Fibroblast of skin of abdomen (primary cell): ENCODE measurements at regions not wholly inside any gene's neighbourhood (a gene's known extent, or its start where the extent isn't known, plus 50 kb on each side); places are given as distances from the start of the nearest gene placed in this dataset.
"Not testable (repeated sequence)": the region's sequence is repeated elsewhere in the genome, so short reads cannot be mapped to it uniquely, and the experiment has no call there.

ENCODE experiments used
- DNase-seq: peaks from one replicate; pipeline ENCODE4 v3.0.0-alpha.2; 2013

DNA sequence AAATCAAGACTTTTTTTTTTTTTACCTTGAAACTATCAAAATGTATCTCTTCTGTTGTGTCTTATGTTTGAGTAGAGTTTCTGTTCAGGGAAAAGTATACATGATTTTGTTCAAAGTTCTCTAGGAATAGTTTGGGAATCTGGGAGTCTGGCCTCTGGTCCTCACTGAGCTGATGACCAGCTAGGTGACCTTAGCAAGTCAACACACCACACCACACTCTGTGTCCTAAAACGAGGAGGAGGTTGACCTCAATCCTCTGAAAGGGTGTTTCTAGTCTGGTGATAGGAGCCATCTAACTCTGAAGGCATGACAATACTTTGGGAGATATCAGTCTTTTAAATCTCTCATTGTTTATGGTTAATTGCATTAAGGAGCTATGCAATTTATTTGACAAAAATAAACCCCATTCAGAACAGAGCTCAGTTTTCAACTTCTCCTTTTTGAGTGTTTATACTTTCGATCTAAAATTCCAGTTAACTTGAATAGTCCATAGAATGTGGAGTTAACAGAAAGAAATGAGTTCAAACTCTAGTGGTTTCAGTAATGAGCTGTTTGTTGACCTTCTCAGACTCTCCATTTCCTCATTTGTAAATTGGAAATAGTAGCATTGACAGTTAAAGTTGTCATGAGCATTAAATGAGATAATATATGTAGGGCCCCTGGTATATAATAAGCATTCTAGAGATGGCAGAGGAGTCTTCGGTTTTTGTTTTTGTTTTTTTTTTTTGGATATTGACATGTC is 112.2 kb upstream of the LRRN1 start:
- no peak for DNase-seq

DNA sequence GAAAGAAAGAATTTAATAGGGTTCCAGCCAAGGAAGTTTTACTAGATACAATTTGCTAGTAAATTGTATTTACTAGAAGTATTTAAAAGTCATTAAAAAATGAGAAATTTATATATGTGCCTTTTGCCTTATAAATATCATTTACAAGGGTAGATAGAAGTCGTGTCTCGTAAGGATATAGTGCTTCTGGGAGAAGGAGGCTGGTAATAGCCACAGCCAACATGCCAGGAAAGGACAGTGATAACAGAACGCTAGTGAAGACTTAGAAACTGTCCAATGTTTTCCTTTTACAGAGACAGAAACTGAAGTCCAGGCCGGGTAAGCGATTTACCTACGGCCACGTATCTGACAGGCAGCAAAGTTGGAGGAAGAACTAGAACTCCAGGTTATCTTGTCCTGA is 113.5 kb upstream of the LRRN1 start:
- DNase-seq = no peak

DNA sequence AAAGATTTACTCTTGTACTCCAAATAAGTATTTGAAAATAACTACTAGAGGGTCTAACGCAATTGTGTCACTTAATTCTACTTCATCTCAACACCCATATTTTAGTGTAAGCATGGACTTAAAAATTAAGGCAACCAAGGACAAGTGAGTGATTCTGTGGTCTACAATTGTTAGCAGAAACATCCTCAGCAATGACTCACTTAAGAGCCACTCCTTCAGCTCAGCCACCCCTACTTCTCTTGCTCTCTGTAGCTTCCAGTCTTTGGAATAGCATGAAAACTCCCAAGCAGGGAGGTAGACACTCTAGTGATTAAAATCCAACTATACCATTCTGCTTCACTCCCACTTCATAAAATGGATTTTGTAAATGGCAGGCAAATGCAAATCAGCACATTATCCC is 116.0 kb upstream of the LRRN1 start:
- peak; percentile 54 for DNase-seq

- DNase-seq = no peak
Measured at GRCh38 chr3:3675801-3676200, 123.4 kb upstream of the LRRN1 start.

DNA sequence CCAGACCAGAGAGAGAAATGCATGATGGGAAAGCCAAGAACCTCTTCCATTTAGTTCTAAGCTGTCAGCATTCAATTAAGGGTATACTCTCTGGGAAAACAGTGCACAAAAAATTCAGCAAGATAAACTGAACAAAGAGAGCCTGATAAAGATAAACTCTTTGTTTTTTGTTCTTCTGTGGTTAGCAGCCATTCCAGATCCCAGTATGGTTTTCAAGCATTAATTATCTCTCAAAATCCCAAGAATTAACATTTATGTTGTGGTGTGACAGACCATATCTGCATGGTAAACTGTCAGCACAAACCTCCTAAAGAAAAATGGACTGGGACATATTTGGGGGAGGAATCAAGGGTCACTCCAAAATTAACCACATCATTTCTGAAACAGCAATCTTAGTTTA is 124.0 kb upstream of the LRRN1 start:
- DNase-seq = no peak

DNA sequence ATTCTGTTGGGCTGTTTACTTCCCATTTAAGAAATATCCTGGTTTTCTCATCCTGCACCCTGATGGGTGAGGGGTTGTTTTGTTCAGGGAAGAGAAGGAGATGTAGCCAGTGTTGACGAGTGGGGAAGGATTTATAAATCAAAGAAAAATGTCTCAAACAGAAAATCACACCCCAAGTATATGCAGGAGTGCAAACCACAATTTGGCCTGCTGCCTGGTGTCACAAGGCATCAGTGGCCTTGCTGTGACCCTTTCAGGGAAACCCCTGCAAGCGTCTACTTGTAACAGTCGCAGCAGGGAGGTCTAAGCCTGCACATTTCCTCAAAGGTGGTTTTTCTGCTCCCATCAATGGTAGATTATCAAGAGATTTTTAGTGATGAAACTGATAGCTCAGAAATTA is 132.6 kb upstream of the LRRN1 start:
- peak; percentile 32 for DNase-seq

DNA sequence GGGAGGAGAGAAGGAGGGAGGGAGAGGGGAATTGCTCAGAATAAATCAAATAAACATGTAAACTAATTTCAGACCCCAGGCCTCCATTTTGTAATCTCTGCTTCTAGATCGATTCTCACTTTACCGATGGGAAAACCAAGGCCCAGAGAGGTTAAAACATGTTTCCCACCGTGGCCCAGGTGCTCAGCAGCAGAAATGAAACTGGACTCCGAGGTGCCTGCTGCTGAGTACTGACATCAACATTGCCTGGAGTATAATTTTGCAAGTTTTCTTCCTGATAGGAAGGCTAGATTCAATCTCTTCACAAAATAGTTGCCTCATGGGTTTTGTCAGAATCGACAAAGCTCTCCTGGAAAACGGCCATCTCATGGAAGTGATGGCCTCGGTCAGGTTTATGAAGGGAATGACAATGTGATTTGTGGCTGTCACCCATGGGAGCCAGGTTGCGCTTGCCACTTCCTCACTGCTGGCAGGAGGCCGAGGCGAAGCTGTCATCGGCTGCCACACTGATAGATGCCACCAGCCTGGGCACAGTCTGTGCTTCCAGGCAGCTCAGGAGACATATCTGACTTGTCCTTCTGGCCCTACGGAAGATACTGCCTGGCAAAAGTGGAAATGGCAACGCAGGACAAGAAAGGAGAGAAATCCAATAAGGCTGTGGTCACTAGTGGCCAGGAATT is 133.1 kb upstream of the LRRN1 start:
- DNase-seq = no peak

DNA sequence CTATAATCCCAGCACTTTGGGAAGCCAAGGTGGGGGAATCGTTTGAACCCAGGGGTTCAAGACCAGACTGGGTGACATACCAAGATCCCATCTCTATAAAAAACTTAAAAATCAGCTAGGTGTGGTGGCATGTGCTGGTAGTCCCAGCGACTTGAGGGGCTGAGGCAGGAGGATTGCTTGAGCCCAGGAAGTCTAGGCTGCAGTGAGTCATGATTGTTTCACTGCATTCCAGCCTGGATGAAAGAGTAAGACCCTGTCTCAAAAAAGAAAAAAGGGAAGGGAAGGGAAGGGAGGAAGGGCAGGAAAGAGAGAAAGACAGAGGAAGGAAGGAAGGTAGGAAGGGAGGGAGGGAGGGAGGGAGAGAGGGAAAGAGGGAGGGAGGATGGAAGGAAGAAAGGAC is 133.7 kb upstream of the LRRN1 start:
- DNase-seq = peak; percentile 73

GRCh38 chr3:3664935-3665334 is 134.3 kb upstream of the LRRN1 start:
- DNase-seq = peak; percentile 84

DNA sequence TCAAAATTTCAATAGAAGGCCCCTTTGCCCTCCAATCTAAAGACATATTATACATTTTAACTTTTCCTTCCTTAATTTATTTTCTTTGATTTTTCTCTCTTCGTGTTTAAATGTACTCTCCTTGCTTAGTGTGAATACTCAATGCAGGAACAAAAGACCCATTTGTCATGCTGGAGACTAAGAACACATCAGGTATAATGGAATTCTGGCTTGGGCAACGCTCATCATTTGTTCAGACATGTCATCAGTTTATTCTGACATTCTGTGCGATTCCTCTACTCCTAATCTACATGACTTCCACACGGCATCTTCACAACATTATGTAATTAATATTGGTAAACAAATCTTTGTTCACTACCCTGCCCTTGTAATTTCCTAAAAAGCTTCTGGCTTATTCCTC is 136.6 kb upstream of the LRRN1 start:
- DNase-seq = no peak

DNA sequence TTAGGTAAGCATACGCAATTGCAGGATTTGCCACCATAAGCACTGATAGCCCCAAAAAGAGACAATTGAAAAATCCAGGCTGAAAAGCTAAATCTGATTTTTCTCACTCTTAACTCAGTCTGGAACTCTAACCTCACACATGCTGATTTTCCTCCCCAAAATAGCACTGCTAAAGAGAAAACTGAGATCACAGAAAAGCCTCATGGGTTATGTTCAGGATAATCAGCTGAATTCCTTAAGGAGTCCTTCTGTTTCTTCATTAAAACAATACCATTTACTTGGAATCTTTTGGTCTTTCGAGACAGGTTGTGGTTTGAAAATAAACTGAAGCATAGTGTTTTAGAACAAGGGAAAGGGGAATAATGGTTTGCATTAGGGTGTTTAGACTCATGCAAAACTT is 144.3 kb upstream of the LRRN1 start:
- DNase-seq = no peak

DNA sequence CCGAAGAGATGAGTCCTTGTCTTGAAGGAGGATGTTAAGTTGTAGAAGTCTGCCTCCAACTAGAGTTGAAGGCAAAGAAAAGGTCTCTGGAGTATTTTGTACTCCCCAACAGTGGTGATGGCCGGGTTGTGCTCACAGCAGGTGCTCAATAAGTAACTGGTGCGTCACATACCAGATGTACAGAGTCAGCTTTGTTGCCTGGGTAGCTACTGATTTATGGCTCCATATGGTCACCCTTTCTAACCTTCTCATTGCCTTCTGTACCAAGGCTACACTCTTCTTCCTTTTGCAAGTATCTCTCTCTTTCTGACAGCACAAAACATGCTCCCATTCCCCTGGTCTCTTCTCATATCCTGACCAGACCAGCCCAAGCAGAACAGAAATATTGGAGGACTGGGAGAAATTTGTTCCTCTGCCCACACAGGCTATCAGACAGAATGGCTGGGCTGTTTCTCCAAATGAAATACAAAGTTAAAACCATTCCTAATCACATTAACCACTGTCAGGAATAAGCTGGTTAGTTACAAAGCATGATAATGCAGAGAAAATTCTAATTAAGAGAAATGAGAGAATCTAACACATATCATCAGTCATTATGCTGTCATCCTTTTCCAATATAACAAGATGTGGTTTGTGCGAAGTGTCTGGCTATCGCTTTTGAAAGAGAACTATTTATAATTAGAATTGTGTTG is 150.1 kb upstream of the LRRN1 start:
- no peak for DNase-seq

DNA sequence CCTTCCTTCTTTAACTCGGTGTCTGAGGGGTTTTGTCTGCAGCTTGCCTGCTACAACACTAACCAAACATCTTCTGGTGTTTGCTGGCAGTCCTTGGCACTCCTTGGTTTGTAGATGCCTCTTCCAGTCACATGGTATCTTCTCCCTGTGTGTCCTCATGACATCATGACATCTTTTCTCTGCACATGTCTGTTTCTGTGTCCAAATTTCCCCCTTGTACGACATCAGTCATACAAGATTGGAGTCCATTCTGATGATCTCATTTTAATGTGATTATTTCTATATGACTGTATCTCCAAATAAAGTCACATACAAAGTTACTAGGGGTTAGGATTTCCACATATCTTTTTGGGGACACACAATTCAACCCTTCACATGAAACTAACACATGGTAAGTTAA is 152.3 kb upstream of the LRRN1 start:
- DNase-seq = no peak

- DNase-seq = not testable (repeated sequence)
Measured at GRCh38 chr3:3646103-3646844, 153.0 kb upstream of the LRRN1 start.

DNA sequence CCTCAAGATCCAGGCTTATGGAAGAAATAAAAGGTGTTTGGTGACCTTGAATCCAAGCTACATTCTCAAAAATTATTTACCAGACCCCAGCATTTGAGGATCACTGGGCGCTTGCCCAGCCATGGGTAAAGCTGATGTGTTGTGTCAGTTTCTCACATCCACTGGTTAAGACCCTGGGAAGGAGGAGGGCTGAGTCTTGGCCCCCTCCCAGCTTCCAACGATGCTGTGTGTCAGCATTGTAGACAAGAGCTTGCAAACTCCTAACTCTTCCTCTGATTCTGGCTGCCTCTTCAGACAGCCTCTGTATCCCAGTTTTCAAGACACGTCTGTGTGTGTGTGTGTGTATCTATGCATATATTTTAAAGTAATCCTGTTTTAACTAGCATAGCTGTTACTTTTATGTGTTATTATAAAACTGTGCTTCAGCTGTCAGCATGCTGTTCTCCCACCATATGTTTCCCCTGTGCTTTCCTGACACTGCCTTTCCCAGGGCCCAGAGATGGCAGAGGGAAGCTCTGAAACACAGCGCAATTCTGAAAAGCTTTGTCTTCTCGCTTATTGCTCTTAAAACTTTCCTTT is 157.3 kb upstream of the LRRN1 start:
- DNase-seq = no peak

GRCh38 chr3:3639078-3639477 is 160.2 kb upstream of the LRRN1 start:
- no peak for DNase-seq

DNA sequence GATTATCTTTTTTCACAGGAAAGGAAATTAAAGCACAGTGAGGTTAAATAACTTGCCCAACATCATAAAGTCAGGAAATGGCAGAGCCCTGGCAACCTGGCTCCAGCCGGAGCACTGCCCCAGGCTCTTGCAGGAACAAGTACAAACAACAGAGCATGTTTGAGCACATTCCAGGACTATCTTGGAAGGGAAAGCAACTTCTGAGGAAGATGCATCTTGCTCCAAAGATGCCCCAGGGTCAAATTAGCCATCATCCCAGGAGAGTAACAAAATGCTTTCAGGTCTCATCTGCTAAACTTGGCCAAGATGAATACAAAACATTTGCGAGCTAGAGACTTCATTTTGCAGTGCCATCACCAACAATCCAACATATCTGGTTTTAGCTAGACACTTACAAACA is 162.4 kb upstream of the LRRN1 start:
- DNase-seq = no peak

GRCh38 chr3:3635109-3635508 is 164.1 kb upstream of the LRRN1 start:
- DNase-seq = no peak

GRCh38 chr3:3634326-3634725 is 164.9 kb upstream of the LRRN1 start:
- no peak for DNase-seq

- no peak for DNase-seq
Measured at GRCh38 chr3:3633761-3634160, 165.5 kb upstream of the LRRN1 start.

DNA sequence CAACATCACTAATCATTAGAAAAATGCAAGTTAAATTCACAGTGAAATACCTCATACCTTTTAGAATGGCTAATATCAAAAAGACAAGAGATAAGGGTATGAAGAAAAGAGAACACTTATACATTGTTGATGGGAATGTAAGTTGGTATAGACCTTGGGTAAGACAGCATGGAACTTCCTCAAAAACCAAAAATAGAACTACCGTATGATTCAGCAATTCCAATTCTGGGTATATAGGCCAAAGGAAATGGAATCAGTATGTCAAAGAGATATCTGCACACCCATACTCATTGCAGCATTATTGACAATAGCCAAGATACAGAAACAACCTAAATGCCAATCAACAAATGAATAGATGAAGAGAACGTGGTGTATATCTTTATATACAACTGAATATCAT is 166.8 kb upstream of the LRRN1 start:
- no peak for DNase-seq

- DNase-seq = peak; percentile 34
Measured at GRCh38 chr3:3631114-3631513, 168.1 kb upstream of the LRRN1 start.

DNA sequence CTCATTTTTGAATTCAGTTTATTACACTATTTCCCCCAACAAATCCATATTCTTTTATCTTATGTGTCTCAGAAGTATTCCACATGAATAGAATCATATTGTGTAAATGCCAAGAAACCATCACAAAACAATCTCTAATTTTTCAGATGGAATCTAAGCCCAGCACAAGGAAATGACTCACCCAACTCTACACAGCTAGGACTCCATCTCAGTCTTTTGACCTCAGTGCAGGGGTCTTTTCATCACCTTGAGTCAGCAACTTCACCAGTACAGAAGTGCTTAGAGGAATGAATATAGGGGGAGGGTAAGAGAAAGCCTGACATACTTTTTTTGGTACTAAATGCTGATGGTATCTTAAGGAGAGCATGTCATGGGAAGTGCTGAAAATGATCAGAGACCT is 169.3 kb upstream of the LRRN1 start:
- DNase-seq = peak; percentile 89
